Neural progenitor cell (in vitro differentiated cells): ENCODE measurements at regions not wholly inside any gene's neighbourhood (a gene's known extent, or its start where the extent isn't known, plus 50 kb on each side); places are given as distances from the start of the nearest gene placed in this dataset.

ENCODE experiments used
- CTCF ChIP-seq: fragments of 200-600 bp; sonication (generic); IDR thresholded peaks from 2 replicates; pipeline ENCODE4 v1.5.1; 2017; ENCODE audit warnings: antibody characterized with exemption, mild to moderate bottlenecking
- EZH2 ChIP-seq: fragments of 200-600 bp; sonication (generic); IDR thresholded peaks from 2 replicates; pipeline ENCODE4 v1.6.1; 2017; ENCODE audit warnings: antibody characterized with exemption, mild to moderate bottlenecking, moderate library complexity
- EZH2phosphoT487 ChIP-seq: fragments of 200-600 bp; sonication (generic); IDR thresholded peaks from 2 replicates; pipeline ENCODE4 v1.6.1; 2017; ENCODE audit warnings: antibody characterized with exemption

- TF ChIP-seq CTCF (no peak), EZH2 (no peak), EZH2phosphoT487 (no peak)
Measured at GRCh38 chr2:107308835-107309234, 422.9 kb upstream of the ST6GAL2 start.
